C1 segment of cervical spinal cord (tissue), 14 donors: ENCODE measurements at regions not wholly inside any gene's neighbourhood (a gene's known extent, or its start where the extent isn't known, plus 50 kb on each side); places are given as distances from the start of the nearest gene placed in this dataset.

Experiments
- DNase-seq, 14 donors: peaks; one replicate each; lab custom pipeline; 2025; lab: John Stamatoyannopoulos, UW

- DNase-seq, result no peak
Measured at GRCh38 chr22:48476577-48476976, 1351.1 kb downstream of the BRD1 start.

DNA sequence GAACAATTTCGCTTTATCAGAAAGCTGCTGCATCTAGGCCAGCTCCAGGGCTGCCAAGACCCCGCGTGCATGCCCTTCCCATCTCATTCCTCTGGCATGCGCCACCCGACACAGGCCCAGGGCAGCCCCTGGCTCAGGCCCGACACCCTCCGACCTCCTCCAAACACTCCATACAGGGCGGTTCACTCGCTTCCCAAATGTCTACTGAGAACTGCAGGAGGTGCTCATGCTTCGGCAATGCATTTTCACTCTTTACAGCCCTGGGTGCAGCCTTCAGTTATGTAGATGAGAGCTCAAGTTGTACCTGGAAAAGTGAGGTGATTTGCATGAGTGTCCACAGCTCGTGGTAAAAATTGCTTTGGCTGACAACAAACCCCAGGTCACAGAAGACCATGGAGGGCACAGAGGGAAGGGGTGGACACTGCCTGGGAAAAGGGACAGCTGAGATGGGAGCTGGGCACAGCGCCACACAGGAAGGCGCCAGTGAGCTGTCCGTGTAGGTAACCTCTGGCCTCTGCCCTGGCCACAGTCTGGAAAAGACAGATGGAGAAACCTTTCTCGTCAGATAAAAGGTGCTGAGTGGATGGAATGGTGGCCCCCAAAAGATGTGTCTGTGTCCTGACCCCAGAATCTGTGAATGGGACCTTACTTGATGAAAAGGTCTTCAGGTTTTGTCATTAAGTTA is 1351.9 kb downstream of the BRD1 start:
- DNase-seq, result no peak

- no peak for DNase-seq
Measured at GRCh38 chr22:48474881-48475280, 1352.8 kb downstream of the BRD1 start.

GRCh38 chr22:48473202-48473601 is 1354.5 kb downstream of the BRD1 start:
- no peak for DNase-seq

GRCh38 chr22:48464246-48464645 is 1363.4 kb downstream of the BRD1 start:
- no peak for DNase-seq

DNA sequence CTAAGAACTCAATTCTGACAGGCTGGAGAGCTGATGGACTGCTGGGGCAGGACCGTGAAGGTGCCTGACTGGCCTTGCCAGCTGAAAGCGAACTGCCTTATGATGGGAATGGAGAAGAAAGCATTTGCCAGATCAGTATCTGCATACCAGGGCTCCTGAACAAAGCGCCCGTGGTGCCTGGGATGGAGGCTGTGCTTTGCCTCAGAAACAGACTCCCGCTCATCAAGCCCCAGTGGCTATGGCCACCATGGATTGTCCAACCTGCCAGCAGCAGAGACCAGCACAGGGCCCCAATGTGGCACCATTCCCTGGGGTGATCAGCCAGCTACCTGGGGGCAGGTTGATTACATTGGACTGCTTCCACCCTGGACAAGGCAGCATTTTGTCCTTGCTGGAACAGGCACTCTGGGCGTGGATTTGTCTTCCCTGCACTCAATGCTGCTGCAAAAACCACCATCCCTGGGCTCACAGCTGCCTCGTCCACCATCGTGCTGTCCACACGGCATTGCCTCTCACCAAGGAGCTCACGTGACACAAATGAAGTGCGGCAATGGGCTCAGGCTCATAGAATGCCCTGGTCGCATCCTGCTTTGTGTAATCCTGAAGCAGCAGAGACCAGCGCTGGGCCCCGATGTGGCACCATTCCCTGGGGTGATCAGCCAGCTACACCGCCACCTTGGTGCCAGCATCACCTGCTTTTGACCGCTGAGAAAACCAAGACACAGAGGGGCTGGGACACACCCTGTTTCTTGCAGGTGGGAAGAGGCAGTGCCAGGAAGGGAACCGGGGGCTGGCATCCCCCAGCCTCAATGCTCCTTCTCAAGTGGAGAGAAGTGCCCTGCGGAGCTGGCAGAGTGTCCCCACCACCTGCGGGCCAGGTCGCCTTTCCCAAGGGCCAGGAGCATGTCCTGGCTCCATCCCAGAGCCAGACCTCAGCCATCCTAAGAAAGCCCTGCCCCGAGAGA is 1367.5 kb downstream of the BRD1 start:
- DNase-seq, result peak in 1 of 14 donors; percentile 84

DNA sequence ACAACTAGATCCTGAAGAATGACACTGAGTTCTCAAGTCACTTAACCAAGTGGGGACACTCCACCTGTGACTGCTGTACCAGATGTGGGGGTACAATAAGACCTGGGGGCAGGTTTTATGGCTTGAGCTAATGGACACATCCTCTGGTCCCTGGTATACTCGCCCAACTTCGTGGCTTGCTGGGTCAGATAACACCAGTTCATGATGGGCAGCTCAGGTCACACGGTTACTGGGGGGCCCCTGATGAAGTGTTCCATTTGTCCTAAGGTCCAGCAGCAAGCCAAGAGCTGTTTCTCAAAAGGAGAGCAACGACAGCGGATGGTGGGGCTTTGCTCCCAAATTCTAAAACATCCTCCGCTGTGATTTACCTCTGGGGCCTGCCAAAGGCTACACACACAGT is 1368.4 kb downstream of the BRD1 start:
- no peak for DNase-seq

DNA sequence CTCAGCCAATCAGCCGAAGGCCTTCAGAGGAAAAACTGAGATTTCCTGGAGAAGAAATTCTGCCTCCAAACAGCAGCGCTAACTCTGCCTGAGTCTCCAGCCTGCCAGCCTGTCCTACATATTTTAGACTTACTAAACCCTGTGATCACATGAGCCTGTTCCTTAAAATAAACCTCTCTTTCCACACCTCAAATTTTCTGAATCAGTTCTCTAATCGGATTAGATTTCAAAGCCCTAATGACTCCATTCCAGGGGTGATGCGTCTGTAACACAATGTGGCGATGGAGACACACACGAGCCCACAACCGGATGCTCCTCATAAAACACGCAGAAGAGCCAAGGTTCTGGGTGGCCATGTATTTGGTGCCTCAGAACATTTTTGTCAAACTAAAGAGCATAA is 1371.2 kb downstream of the BRD1 start:
- DNase-seq, result peak in 1 of 14 donors; percentile 54

DNA sequence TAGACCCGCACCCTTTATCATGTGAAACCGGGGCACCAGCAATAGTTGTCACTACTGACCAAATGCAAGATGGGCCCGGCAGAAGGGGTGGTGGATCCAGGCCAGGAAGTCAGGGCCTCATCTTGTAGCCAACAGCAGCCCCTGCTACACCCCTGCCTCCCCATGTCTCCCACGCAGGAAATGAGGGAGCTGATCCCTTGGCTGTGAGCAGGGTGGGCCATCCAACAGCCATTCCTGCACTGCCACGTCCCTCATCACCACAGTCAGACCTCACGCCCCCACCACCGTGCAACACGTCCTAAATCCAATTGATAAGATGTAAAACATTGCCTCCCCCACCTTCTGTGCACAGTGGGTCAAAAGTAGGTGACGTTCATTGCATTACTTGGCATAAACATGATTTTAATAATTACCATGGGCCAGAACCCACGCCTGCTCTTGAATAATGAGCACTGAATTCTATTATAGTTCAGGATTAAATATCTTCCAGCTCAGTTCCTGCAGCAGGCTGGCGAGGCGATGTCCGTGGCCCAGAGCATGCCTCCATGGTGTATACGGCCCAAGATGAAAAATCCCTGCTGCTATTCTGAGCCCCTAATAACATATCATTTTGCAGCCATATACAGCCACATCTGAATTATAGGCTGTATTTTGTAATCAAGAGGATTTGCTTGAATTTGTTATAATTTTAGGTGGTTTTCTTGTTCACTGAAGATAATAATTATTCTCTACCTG is 1373.8 kb downstream of the BRD1 start:
- no peak for DNase-seq

DNA sequence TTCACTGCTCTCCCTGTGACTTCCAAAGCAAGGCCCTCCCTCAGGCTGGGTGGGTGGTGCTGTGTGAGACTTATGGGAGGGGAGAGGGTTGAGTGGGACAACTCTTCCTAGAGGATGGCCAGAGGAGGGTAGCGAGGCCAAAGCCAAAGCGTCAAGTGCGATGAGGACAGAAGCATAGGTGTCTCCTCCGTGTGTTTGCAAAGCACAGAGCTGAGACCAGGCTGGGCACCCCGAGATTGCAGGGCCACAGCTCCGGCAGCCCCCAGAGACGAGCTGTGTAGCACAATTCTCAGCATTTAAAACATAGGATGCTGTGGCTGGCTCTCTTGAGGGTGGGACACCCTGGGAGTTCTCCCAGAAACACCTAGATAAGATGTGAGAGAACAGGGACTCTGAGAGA is 1374.5 kb downstream of the BRD1 start:
- DNase-seq, result no peak

GRCh38 chr22:48452766-48453165 is 1374.9 kb downstream of the BRD1 start:
- DNase-seq, result no peak

DNA sequence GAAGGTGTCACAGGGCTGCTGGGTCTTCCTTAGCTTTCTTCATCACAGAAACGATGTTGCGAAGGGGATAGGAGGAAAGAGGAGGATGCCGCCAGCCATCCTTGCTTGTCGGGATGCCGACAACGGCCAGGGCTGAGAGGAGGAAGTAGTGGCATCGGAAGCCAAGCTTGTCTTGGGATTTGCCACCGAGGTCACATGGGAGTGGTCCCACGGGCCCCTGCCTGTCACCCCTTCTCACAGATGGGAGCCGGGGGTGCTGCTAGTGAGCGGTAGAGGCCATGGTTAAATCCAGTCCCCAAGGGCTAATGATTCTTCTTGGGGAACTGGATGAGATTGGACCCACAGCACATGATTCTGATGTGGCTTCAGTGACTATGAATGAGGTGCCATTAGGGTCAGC is 1375.8 kb downstream of the BRD1 start:
- no peak for DNase-seq

DNA sequence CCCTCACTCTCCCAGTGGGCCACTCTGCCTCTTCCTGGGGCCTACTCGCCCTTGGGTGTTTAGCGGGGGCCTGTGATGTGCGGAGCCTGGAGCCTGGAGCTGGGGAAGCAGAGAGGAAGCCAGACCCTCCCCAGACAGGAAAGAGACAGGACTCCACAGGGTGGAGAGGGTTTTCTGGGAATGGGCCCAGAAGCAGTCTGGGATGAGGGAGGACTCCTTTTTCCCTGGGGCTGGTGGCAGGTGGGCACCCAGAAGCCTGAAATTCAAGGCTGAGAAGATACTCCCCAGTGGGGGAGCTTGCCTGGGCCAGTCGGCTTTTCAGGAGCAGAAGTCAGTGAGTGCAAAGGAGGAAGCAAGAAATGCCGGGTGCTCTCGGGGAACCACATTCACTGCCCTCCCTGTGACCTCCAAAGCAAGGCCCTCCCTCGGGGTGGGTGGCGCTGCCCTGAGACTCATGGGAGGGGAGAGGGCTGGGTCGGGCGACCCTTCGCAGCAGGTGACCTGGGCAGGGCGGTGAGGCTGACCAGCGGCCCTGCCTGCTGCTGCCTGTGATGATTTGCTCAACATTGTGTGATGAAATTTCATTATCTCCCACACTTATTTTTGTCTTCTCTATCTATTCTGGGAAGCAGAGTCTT is 1377.4 kb downstream of the BRD1 start:
- DNase-seq, result no peak

GRCh38 chr22:48449466-48450187 is 1378.0 kb downstream of the BRD1 start:
- no peak for DNase-seq

DNA sequence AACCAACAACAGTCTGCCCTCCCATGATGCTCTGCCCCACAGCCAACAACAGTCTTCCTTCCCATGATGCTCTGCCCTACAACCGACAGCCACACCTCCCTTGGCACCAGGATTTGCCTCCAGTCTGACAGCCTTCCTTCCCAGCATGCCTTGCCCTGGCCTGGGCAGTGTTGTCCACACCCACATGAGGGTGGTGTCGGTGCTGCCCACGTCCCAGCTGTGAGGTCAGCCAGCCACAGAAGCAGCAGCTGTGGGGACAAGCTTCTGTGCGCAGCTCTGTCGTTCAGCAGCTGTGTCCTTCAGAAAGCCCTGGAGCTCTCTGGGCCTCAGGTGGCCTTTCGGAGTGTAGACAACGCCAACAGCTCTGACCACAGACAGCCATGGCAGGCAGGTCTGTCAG is 1378.9 kb downstream of the BRD1 start:
- DNase-seq, result no peak

DNA sequence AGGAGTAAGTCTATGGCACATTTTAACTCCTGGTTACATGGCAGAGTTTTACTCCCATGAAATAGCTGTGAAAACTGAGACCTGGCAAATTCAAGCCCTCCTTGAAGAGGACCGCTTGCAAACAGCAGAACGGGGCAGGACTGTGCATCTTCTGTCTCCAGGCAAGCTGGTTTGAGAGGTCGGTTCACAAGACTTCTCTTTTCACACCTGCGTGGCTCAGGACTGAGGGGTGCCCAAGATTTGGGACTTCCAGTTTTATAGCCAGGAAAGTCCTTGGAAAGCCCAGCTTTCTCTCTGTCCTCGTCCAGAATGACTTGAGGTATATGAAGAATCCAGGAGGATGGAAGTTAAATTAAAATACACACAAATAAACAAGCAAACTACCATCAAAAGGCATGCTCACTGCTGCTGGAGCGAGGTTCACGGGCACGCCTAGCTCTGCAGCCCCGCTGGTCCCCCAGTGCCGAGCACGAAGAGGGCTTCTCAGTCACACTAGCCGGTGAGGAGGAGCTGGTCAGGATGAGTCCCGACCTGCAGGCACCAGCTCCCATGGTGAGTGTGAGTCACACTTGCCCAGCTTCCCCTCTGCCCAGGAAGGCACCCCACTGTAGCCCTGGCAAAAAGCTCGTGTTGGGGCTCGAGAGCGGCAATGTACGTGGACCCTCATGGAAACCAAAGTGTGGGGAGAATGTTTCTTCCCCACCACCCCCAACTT is 1382.4 kb downstream of the BRD1 start:
- no peak for DNase-seq

GRCh38 chr22:48444320-48445112 is 1383.2 kb downstream of the BRD1 start:
- peak in 1 of 14 donors; percentile 59 for DNase-seq

- no peak for DNase-seq
Measured at GRCh38 chr22:48443680-48444079, 1384.0 kb downstream of the BRD1 start.

DNA sequence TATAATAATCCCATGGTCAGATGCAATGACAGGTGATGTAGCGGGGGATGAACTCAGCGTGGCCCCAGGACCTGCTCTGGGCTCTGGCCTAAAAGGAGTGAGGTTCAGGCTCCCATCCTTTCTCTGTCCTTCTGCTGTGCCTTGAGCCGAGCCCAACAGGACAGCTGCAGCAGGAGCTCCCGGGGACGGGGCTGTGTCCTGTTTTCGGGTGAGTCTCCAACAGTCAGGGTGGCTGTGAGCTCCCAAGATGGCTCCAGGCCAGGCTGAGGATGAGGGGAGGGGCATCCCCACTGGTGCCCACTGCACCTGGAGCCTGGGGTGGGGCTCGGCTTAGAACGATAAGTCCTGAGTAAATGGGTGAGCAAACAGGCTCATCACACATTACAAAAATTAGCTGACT is 1385.0 kb downstream of the BRD1 start:
- no peak for DNase-seq

DNA sequence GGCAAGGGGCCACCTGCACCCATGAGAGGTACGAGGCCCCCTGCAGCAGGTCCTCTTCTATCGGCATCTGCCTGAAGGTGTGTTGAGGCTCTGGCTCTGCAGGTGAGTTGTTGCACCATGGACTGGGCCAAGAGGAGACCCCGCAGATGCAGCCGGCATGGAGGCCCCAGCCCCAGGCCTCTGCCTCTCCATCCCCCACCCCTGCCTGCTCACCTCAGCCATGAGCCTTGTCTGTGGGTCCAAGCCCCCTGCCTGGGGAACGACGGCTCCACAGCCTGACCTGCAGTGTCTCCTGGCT is 1386.2 kb downstream of the BRD1 start:
- no peak for DNase-seq
